ENCODE measurements at regions not wholly inside any gene's neighbourhood (a gene's known extent, or its start where the extent isn't known, plus 50 kb on each side); places are given as distances from the start of the nearest gene placed in this dataset.
"Not testable (repeated sequence)": the region's sequence is repeated elsewhere in the genome, so short reads cannot be mapped to it uniquely, and the experiment has no call there.

DNA sequence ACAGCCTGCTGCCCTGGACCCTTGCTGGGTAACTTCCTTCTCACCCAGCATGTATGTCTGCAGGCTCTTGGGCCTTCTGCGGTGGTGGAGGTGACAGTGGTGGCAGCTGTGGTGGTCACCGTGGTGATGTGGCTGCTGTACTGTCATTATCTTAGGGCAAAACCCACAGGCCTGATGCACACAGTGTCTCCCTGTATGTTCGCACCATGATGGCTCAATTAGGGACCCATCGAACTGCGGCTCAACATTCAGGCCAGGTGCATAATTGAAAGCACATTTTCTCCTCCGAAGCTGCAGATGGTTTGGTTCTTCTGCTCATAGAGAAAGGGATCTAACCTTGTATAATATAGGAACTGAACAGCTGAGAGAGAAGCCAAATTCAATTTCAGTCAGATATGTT is 208.3 kb downstream of the ZNF479 start:
- TF ChIP-seq, protein P1, sequence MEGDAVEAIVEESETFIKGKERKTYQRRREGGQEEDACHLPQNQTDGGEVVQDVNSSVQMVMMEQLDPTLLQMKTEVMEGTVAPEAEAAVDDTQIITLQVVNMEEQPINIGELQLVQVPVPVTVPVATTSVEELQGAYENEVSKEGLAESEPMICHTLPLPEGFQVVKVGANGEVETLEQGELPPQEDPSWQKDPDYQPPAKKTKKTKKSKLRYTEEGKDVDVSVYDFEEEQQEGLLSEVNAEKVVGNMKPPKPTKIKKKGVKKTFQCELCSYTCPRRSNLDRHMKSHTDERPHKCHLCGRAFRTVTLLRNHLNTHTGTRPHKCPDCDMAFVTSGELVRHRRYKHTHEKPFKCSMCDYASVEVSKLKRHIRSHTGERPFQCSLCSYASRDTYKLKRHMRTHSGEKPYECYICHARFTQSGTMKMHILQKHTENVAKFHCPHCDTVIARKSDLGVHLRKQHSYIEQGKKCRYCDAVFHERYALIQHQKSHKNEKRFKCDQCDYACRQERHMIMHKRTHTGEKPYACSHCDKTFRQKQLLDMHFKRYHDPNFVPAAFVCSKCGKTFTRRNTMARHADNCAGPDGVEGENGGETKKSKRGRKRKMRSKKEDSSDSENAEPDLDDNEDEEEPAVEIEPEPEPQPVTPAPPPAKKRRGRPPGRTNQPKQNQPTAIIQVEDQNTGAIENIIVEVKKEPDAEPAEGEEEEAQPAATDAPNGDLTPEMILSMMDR (IDR thresholded peaks at IDR 0.05), result not testable (repeated sequence)
- TF ChIP-seq EP300 (IDR thresholded peaks at IDR 0.05), result not testable (repeated sequence)
